ENCODE measurements at regions not wholly inside any gene's neighbourhood (a gene's known extent, or its start where the extent isn't known, plus 50 kb on each side); places are given as distances from the start of the nearest gene placed in this dataset.

GRCh38 chr5:174448662-174449061, 275.7 kb upstream of the MSX2 start:
- TF ChIP-seq ZFP30 (CRISPR knock-in tag; IDR thresholded peaks at IDR 0.05) (no peak), CSDC2 (CRISPR knock-in tag; IDR thresholded peaks at IDR 0.05) (no peak), POU6F1 (CRISPR knock-in tag; IDR thresholded peaks at IDR 0.05; ENCODE audit: borderline replicate concordance, low read depth) (no peak), TSHZ2 (CRISPR knock-in tag; IDR thresholded peaks at IDR 0.05) (no peak), PATZ1 (CRISPR knock-in tag; IDR thresholded peaks at IDR 0.05; ENCODE audit: borderline replicate concordance) (no peak), ISL1 (CRISPR knock-in tag; IDR thresholded peaks at IDR 0.05) (no peak), ZC3H10 (CRISPR knock-in tag; IDR thresholded peaks at IDR 0.05) (no peak), ZNF565 (CRISPR knock-in tag; conservative IDR thresholded peaks at IDR 0.05; ENCODE audit: low read depth) (no peak), TOX (CRISPR knock-in tag; IDR thresholded peaks at IDR 0.05; ENCODE audit: borderline replicate concordance) (no peak), RARB (CRISPR knock-in tag; IDR thresholded peaks at IDR 0.05) (no peak), CREB5 (CRISPR knock-in tag; IDR thresholded peaks at IDR 0.05; ENCODE audit: low read depth) (no peak), OSR1 (CRISPR knock-in tag; IDR thresholded peaks at IDR 0.05) (no peak), PPARA (CRISPR knock-in tag; IDR thresholded peaks at IDR 0.05; ENCODE audit: borderline replicate concordance) (no peak), ZFP3 (CRISPR knock-in tag; IDR thresholded peaks at IDR 0.05) (no peak), ESRRG (CRISPR knock-in tag; IDR thresholded peaks at IDR 0.05) (no peak), ZNF8 (CRISPR knock-in tag; IDR thresholded peaks at IDR 0.05) (no peak), ZNF70 (CRISPR knock-in tag; IDR thresholded peaks at IDR 0.05) (no peak), TCF4 (CRISPR knock-in tag; IDR thresholded peaks at IDR 0.05; ENCODE audit: borderline replicate concordance) (no peak)
- no peak for ATAC-seq

- TF ChIP-seq ESRRG (CRISPR knock-in tag; IDR thresholded peaks at IDR 0.05) = no peak
- TF ChIP-seq BACH2 (CRISPR knock-in tag; IDR thresholded peaks at IDR 0.05; ENCODE audit: borderline replicate concordance) = no peak
- TF ChIP-seq TOX (CRISPR knock-in tag; IDR thresholded peaks at IDR 0.05; ENCODE audit: borderline replicate concordance) = no peak
- TF ChIP-seq GLIS3 (CRISPR knock-in tag; IDR thresholded peaks at IDR 0.05) = no peak
- no peak for TF ChIP-seq PATZ1 (CRISPR knock-in tag; IDR thresholded peaks at IDR 0.05; ENCODE audit: borderline replicate concordance)
- no peak for TF ChIP-seq ZFP3 (CRISPR knock-in tag; IDR thresholded peaks at IDR 0.05)
- no peak for TF ChIP-seq ZNF8 (CRISPR knock-in tag; IDR thresholded peaks at IDR 0.05)
- no peak for TF ChIP-seq CSRNP3 (CRISPR knock-in tag; IDR thresholded peaks at IDR 0.05)
- no peak for TF ChIP-seq CREB5 (CRISPR knock-in tag; IDR thresholded peaks at IDR 0.05; ENCODE audit: low read depth)
- no peak for TF ChIP-seq CSDC2 (CRISPR knock-in tag; IDR thresholded peaks at IDR 0.05)
- TF ChIP-seq POU6F1 (CRISPR knock-in tag; IDR thresholded peaks at IDR 0.05; ENCODE audit: borderline replicate concordance, low read depth) = no peak
- TF ChIP-seq RARB (CRISPR knock-in tag; IDR thresholded peaks at IDR 0.05) = no peak
- TF ChIP-seq ZC3H10 (CRISPR knock-in tag; IDR thresholded peaks at IDR 0.05) = no peak
- TF ChIP-seq TSHZ2 (CRISPR knock-in tag; IDR thresholded peaks at IDR 0.05) = no peak
- no peak for ATAC-seq
Measured at GRCh38 chr5:174453690-174454089, 270.7 kb upstream of the MSX2 start.

All from SK-N-SH treated with all-trans-retinoic acid at 6 μM for 48 hours (cell line).